AG10803 (cell line): ENCODE measurements at regions not wholly inside any gene's neighbourhood (a gene's known extent, or its start where the extent isn't known, plus 50 kb on each side); places are given as distances from the start of the nearest gene placed in this dataset.

Source experiments
- DNase-seq: peaks from one replicate; pipeline ENCODE4 v3.0.0; 2010; ENCODE audit warnings: low read depth
- H3K4me3 ChIP-seq: 2 replicates; pipeline ENCODE4 v1.5.1; 2011; ENCODE audit warnings: mild to moderate bottlenecking, low read length, control low read depth
- TF ChIP-seq, protein P1 (sequence below): conservative IDR thresholded peaks from 2 replicates; pipeline ENCODE4 v1.5.1; 2011; ENCODE audit warnings: mild to moderate bottlenecking, low read length, control low read depth, inconsistent platforms

DNA sequence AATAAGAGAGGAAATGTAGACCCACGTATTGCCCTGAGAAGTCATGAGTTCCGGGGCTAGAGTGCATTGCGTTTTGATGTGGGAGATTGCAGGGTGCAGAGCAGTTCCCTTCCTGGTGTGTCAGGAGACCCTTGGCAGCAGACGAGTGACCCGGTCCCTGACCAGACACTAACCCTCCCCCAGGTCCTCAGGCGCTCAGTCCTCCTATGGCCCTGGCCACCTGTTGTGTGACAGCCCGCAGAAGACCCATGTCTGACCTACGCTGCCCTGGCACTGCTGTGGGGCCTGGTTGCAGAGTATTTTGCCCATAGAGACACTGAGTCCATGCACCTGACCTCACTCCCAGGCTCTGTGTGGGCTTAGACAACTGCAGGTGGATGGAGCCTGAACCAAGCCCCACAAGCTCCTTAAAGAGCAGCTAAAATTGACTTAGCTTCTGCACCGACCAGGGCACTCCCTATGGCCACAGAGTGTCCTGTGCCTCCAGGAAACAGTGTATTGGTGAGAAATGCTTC is 833.8 kb downstream of the TBC1D22A start:
- TF ChIP-seq, protein P1, sequence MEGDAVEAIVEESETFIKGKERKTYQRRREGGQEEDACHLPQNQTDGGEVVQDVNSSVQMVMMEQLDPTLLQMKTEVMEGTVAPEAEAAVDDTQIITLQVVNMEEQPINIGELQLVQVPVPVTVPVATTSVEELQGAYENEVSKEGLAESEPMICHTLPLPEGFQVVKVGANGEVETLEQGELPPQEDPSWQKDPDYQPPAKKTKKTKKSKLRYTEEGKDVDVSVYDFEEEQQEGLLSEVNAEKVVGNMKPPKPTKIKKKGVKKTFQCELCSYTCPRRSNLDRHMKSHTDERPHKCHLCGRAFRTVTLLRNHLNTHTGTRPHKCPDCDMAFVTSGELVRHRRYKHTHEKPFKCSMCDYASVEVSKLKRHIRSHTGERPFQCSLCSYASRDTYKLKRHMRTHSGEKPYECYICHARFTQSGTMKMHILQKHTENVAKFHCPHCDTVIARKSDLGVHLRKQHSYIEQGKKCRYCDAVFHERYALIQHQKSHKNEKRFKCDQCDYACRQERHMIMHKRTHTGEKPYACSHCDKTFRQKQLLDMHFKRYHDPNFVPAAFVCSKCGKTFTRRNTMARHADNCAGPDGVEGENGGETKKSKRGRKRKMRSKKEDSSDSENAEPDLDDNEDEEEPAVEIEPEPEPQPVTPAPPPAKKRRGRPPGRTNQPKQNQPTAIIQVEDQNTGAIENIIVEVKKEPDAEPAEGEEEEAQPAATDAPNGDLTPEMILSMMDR, result no peak
- no peak overlapping the region for H3K4me3 ChIP-seq
- no peak for DNase-seq

DNA sequence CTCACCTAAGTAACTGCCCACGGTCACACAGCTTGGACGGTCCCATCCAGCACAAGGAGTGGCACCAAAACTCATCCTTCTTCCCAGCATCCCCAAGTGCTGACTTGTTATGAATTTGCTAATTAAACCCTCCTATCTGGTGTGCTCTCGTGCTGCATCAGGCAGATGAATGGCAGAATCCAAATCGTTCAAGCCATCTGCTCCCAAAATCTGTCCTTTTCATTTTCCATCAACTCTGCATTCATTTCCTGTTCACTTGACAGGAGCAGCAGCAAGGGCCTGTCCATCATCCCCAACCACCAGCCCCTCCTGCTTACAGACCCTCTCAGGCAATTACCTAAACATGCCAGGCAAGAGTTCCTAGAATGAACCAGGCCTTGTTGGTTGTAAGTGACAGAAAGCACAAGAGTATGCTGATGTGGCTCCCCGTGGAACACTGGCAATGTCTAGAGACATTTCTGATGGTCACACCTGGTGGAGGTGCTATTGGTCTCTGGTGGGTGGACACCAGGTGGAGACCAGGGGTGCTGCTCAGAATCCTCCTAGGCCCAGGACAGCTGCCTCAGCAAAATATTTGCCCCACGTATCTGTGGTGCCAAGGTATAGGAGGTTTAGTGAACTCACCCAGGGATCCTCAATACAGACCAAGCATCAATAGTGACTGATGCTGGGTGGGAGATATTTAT is 832.5 kb downstream of the TBC1D22A start:
- TF ChIP-seq, protein P1, result no peak
- no peak for DNase-seq
- H3K4me3 ChIP-seq, result no peak overlapping the region

DNA sequence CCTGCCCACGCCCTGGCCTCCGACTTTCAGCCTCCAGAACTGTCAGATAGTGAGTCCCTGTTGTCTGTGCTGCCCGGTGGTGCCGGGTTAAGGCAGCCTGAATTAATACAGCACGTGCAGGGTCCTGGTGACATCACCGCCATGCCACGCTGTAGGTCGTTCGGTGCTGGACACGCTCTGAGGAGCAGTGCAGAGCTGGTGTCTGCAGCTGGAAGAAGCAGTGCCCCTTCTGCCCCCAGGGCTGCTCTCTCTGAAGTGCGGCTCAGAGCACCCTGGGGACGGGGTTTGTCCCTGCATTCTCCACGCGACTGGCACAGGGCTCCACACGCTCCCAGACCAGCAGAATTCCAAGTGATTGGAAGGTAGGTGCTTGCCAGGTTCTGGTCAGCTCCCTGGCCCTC is 831.5 kb downstream of the TBC1D22A start:
- DNase-seq, result no peak
- TF ChIP-seq, protein P1, result no peak
- H3K4me3 ChIP-seq, result no peak overlapping the region

DNA sequence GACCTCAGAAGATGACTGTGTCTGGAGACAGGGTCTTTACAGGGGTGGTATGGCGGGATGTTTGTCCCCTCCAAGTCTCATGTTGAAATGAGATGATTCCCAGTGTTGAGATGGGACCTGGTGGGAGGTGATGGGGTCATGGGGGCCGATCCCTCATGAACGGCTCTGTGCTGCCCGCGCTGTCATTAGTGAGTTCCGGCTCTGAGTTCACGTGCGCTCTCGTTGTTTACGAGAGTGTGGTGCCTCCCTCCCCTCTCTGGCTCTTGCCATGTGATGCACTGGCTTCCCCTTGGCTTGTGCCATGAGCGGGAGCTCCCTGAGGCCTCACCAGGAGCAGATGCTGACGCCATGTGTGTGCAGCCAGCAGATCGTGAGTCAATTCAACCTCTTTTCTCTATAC is 830.8 kb downstream of the TBC1D22A start:
- H3K4me3 ChIP-seq, result no peak overlapping the region
- no peak for DNase-seq
- TF ChIP-seq, protein P1, result no peak

DNA sequence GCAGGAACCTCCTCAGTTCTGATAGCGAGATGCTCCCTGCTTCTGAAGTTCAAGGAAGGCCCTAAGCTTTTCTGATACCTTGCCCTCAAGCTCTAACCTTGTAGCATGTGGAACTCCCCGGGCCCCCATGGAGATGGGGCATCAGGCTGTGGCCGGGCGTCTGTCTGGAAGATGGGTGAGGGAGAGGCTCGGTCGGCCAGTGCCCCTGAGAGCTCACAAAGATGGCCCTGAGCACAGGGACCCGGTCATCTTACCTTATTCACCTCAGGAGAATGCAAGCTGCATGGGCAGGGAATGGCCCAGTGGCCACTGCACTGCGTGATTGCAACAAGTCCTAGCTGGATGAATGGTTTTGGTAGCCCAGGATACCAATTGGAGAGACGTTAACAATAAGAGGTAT is 830.3 kb downstream of the TBC1D22A start:
- no peak overlapping the region for H3K4me3 ChIP-seq
- TF ChIP-seq, protein P1, result no peak
- DNase-seq, result no peak

DNA sequence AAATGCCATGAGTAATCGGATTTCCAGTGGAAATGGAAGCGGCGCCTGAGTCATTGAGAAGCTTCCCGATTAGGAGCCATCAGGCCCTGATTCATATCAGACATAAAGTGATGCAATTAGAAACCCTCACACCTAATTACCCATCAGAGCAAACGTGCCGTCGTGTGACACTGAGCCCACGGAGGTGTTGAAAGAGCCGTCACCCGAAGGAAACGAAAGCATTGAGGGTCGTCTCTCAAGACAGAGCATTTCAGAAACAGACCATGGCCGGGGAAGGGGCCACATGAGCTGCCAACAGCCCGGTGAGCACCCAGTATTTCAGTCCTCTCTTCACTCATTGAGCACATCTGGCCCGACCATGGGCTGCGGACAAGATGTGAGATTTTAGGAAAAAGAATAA is 829.3 kb downstream of the TBC1D22A start:
- no peak for DNase-seq
- no peak overlapping the region for H3K4me3 ChIP-seq
- TF ChIP-seq, protein P1, result no peak

DNA sequence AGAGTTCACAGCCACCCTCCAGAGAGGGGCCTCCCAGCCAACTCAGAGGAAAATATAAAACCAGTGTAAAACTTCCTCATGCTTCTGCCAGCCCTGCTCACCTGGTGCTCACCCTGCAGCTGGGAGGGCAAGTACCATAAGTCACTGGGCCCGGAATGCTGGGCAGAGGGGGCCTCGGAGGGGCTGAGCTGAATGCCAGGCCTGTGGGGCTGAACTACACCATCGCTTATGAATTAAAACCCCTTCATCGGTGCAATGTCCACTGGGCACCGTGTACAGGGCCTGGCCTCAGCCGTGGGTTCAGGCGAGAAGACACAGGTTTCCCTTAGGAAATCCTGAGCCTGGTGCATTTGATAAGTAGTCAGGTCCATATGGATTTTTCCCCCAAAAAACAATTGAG is 828.6 kb downstream of the TBC1D22A start:
- DNase-seq, result no peak
- no peak overlapping the region for H3K4me3 ChIP-seq
- TF ChIP-seq, protein P1, result no peak
